ENCODE measurements at regions not wholly inside any gene's neighbourhood (a gene's known extent, or its start where the extent isn't known, plus 50 kb on each side); places are given as distances from the start of the nearest gene placed in this dataset.

DNA sequence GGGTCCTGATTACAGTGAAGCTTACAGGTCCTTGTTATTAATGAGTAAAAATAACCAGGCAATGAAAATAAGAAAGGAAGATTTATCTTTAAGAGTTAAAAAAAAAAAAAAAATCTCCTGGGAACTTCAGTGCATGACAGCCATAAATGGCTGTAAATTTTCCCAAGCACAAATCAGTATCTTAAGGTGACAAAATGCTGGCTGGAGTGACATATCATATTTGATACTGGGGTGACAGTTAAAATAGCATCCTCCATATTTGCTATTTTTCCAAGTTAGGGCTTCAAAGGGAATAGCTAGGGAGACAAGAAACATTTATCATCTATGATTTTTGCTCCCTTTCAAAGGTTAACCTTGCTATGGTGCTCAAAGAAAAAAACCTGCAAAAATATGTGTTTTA, 226.6 kb downstream of the PRDM2 start:
- DNase-seq: no peak

DNA sequence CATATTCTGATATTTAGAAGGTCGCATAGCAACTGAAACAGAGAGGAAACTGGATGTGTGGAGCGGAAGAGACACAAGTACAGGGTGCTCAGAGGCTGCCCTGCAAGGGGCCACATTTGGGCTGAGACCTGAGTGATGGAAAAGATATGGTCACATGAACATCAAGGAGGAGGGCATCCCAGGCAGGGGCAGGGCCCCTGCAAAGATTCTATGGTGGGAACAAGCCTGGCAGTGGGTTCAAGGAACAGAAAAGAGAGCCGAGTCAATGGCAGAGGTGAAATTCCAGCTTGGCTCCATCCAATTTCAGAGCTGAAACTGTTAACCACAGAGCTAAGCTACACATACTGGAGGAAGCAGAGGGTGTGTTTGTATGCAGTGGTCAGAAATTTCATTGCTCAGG, 227.7 kb downstream of the PRDM2 start:
- DNase-seq: no peak

DNA sequence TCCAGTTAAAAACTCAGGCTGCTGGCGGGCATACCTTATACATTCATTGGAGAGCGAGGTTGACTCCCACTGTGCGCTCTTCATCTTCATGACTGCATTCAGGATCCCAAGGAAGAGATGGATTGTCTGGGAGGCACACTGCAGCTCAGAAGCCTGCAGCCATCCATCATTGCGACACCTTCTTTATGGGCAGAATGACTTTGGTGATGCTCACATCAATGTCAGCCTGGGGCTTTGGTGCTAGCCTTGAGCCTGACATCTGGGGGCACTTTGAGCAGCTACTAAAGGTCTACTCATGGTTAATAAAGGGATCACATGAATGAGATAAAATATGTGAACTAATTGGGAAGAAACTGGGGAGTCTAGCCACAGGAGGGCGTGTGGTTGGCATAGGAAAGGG, 229.3 kb downstream of the PRDM2 start:
- no peak for DNase-seq

DNA sequence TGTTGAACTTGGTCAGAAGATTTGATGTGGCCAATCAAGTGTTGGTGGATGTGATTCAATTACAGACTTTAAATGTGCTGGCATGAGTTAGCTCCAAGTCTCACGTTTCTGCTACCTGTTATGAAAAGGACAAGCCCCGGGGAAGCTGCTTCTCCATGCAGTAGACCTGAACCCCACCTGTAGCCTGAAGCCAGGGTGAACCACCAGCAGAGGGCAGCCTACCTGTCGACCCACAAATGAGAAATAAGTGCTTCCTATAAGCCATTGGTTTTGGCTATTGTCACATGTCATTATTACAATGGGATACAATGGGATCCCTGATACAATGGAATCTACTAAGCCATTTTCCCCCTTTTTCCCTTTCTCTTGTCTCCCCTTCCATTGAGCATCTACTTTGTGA, 230.2 kb downstream of the PRDM2 start:
- no peak for DNase-seq

DNA sequence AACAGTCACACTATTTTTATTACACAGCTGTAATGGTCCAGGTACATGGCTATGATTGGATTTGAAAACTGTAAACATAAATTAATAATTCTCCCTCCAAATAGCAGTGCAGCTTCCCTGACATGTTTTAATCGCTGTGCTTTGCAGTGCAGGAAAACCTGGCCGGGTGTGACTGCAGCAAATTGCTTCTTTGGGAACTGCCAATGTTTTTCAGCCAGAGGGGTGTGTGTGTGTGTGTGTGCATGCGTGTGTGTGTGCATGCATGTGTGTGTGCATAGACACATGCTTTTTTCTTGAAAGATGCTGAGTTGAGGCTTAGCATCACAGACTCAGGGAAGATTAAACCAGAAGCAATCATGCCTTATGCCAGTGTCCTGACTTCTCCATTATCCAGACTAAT, 231.2 kb downstream of the PRDM2 start:
- no peak for DNase-seq

DNA sequence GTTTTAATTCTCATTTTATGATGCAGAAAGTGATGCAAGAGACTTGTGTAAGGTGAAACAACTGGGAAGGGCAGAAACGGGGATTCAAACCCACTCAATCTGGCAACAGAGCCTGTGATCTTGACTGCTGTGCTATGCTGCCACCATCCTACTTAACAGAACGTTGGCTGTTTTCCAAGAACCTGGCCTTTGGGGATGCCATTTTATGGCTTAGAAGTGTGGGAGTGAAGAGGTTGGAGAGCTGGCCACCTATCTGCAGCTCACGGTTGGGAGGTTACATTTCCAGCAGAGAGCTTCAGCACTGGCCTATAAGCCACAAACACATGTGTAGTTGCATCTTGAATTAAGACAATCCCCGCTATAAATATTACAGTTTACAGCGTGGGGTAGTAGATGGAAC, 235.3 kb downstream of the PRDM2 start:
- peak; percentile 69 for DNase-seq

DNA sequence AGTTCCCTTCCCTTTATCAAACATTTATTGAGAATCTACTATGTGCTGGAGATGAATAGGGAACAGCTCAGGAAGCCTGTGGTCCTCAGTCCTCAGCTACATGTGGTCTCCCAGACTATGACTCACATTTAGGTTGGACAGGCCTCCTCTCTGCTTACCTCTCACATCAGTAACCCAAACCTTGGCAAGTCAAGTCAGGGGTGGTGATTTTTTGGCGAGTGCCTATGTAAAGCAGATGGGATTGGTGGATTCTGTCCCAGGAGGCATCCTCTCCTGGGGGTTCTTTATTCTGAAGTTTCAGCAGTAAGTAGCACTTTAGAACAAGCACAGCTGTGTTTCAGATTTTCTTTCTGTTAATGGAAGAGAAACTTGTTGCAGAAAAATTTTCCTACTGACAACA, 241.3 kb downstream of the PRDM2 start:
- no peak for DNase-seq

DNA sequence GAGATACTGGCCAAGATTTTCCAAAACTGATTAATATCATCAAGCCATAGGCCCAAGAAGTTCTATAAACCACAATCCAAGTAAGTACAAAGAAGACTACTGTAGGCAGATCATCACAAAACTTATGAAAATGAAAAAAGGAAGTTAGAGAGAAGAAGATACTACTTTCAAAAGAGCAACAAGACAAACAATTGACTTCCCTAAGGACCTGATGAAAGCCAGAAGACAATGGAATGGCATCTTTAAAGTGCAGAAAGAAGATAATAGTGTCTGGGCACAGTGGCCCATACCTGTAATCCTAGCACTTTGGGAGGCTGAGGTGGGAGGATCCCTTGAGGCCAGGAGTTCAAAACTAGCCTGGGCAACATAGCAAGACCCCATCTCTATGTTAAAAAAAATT, 243.1 kb downstream of the PRDM2 start:
- DNase-seq: no peak

DNA sequence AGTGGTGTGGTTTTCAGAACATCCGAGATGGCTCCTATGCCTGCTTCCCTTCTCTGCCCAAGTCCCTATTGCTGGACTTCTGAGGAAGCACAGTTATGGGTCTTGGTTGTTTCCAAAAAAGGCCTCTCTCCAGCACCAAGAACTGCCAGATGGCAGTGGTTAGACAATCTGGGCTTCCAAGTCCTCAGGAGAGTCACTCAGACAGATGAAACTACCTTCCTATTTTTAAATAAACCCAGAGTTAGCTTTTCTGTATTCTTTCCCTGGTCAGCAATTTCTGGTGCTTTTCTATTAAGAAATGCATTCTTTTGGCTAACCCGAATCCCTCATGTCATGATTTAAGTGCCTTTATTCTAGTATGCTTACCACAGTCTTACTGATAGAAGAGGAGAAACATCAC, 245.9 kb downstream of the PRDM2 start:
- DNase-seq: no peak

DNA sequence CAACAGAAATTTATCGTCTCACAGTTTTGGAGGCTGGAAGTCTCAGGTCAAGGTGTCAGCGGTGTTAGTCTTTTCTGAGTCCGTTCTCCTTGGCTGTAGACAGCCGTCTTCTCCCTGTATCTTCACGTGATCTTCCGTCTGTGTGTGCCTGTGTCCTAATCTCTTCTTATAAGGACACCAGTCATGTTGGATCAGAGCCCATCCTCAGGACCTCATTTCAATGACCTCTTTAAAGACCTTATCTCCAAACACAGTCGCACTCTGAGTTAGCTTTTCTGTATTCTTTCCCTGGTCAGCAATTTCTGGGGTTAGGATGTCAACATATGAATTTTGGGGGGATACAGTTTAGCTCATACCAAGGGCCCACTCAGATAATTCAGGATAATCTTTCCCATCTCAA, 247.7 kb downstream of the PRDM2 start:
- DNase-seq: no peak

DNA sequence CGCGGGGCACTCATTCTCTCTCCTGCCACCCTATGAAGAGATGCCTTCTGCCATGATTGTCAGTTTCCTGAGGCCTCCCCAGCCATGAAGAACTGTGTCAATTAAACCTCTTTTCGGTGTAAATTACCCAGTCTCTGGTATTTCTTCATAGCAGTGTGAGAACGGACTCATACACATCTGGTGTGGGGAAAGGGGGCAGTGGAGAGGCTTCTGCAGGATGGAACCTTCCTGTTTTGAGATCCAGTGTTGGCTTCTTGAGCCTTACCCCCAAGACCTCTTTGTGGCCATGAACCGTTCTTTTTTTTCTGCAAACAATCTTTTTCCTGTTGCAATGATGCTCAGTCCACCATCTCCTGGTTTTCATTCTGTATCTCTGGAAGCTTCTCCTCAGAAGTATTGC, 248.4 kb downstream of the PRDM2 start:
- DNase-seq: no peak

DNA sequence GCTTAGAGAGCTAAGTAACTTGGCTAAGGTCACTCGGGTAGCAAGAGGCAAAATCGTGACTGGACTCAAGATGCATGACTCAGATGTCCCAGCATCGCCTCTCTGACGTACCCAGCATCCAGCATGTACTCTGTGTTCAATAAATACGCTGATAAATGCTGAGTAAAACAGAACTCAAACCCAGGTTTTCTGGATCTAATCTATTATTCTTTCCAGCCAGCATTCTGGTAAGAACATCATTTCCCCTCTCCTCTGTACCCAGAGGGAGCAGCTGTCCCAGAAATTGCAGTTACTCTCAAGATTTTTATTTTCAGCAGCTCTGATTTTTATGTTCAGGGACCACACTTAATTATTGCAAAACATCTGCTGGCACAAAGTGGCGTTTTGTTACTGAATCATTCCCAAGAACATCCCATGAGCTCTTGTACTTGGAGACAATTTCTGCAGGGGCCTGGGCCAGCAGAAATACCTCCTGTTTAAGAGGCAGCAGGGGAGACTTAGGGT, 249.0 kb downstream of the PRDM2 start:
- DNase-seq: no peak

DNA sequence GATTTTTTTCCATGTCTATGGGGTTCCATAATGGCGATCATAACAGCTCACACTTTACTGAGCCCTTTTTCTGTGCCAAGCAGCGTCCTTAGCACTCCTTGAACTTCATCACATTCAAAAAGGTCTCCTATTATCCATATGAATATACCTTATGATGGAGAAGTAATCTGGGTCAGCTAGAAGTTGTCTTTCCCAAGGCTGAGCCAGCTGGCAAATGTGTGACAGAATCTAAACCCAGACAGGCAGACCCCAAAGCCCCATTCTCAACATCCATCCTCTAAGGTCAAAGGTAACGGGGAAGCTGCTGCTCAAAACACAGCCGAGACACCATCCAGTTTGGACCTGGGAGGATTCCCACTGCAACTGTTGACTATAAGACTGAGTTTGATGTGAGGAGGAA, 249.6 kb downstream of the PRDM2 start:
- DNase-seq: no peak

DNA sequence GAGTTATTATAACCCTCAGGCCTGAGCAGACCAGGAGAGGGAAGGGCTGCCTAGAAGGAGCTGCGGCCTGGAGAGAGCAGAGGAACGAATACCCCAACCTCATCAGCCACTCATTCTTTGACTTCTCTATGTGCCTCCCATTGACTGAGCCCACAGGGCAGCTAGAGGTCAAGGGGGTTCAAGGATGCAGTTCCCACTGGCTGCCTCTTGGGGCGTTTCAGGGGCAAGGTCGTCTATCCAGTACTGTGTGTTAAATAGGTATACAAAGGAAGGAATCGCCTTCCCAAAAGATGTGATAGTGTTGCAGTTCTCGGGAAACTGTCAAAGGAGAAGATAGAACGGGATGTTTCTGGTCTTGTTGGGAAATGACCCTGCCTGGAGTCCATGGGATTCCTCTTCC, 250.6 kb downstream of the PRDM2 start:
- DNase-seq: no peak

DNA sequence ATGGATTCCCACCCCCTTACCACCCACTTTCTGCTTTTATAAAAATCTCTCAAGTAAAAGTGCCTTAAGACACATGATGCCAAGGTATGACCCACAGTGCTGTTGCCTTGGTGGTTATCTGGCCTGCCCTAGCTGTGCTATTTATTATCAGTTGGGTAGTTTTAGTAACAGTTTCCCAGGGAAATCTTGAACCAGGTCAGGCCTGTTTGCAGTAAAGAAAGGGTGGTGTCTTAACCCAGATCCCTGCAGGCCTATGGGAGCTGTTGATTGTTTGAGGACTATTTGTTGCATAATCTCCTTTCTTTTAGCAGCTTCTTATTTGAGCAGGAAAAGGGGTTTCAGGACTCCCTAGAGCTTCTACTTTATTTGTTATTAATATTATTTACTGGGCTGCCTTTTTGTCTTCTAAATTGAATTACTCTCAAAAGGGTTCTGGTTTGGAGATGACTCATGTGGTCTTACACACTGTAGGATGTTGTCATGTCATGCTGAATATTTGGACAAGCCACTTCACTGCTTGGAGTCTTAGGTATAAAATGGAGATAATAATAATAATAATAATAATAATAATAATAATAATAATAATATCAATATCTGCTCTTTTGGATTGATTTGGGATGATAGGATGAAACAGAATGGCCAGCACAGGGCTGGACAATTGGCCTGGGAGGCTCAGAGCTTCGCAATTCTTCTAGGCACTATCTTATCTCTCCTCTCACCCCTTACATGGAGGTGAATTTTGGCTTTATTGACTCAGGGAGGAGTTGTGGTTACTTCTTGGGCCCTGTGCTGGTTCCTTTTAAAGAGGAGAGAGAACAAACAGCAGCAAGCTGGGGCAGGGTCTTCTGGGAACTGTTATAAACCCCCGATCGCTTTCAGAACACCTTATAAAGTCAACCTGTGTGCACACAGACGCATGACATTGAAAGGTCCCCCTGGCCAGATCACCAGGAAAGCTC, 252.1 kb downstream of the PRDM2 start:
- DNase-seq: no peak

DNA sequence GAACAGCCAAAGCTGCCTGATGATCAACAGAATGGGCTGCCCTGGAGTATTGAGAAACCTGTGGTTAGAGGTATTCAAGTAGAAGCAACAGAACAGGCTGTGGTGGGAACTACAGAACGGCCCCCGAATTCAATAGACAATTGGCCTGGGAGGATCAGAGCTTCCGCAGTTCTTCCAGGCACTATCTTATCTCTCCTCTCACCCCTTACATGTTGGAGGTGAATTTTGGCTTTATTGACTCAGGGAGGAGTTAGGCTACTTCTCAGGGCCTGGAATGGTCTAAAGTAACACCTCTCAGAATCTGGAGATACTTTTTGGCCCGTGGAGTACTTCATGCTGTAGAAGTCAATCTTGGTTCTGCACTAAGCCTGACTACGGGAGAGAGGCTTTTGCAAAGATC, 253.0 kb downstream of the PRDM2 start:
- DNase-seq: no peak

DNA sequence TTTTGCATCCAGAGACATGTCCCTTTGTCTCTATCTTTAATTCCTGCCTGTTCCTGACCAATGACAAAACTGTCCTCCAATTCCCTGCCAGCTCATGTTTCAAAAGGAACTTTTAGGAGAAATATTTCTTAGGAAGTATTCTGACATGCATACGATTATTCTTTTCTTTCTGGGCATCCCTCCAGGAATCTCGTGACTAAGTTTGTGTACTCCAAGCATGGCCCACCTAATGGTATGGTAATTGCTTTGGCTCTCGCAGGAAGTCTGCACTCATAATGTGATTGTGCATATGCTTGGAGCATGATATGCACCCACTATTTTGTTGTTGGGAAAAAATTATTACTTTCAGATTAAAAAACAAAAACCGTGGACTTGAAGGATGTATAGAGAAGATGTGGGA, 256.4 kb downstream of the PRDM2 start:
- no peak for DNase-seq

DNA sequence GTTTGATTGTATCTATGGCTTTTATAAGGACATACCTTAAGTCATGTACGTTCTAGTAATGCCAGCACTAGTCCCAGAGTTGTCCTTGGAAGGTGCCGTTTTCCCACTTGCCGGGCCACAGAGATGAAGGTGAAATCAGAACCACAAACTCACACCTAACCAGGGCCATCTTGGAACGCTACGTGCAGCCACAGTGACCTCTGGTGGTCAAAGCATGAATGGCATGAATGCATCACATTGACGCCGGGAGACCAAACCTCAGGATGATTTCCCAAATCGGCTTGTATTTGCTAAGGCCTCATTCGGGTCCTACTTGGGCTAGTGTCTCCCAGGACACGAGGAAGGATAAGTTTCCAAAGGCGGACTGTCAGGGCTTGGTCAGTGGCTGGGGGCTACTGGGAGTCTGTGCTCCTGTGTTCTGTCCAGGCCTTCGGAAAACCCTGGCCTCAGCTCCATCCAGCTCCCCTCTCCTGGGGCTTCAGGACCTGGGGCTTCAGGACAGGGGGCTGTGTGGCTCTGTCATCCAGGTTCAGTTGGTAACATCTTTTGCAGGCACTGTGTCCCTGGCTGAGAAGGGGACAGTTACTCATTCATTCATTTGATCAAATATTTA, 260.5 kb downstream of the PRDM2 start:
- DNase-seq: no peak

DNA sequence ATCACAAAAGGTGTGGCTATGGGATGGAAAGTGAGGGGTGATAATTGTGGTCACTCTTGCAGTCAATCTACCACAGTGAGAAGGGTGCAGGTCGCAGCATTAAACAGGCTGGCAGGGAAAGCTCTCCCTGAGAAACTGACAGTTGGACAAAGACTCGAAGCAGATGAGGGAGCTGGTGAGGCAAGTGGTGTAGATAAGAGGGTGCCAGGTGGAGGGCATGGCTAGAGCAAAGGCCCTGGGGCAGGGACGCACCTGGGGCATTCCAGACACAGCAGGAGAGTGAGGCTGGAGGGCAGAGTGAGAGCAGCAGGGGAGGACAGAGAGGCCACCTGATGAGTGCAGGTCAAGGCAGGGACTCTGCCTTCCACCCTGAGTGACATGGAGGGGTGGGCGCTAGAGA, 264.8 kb downstream of the PRDM2 start:
- DNase-seq: no peak

DNA sequence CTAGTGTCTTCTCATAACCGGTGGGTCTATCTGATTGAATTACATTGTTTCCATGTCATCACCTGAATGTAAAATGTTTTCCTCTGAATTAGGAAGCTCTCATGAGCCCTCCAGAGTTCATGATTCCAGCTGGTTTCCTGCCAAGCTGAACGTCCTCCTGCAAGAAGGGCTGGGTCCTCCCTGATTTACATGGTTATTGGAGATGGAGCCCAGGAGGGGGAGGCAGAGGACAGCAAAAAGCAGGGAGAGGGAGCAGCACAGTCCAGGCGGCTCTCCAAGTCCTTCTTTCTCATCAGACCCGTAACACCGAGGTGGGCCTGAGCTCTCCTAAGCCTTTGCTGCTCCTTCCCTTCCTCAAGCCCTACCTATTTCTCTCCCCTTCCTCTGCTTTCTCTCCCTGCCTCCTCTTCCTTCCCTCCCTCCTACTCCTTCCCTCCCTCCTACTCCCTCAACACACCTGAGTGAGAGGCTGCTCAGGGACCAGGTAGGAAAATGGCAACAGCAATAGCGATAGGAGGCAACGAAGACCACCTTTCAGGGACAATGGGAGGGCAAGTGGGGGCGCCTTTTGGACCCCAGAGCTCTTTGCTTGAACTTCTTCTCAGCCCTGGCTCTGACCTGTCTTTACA, 265.9 kb downstream of the PRDM2 start:
- DNase-seq: no peak

DNA sequence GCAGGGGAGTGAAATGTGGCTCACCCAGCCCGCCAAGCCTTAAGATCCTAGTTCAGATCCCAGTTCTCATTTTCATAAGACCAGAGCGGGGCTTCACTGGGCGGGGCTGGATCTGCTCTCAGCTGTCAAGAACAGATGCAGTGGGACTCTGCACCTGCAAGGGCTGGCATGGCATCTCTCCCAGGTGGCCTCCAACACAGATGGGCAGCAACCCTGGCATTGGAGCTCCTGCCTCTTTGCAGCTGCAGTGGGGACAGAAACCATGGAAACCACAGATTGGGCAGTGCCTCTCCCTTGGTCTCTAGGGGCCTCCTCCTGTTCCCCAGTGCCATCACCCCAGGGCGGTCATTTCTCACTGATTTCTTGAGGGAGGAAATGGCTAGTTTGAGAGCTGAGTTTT, 267.7 kb downstream of the PRDM2 start:
- DNase-seq: no peak

DNA sequence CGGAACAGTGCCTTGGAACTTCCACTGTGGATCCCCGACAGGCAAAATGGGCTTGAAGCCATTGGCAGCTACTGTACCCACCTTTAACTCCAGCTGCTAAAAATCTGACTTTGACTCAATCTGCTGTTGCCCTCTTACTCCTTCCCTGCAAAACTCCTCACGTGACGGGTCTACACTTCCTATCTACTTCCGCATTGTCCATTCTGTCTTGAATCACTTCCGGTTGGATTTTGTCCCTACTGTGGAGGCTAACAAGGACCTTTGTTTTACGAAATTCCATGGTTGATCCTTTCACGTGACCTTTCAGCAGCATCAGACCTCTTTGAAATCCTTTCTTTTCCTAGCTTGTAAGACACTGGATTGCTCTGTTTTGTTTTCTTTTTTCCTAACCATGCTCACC, 268.4 kb downstream of the PRDM2 start:
- no peak for DNase-seq

DNA sequence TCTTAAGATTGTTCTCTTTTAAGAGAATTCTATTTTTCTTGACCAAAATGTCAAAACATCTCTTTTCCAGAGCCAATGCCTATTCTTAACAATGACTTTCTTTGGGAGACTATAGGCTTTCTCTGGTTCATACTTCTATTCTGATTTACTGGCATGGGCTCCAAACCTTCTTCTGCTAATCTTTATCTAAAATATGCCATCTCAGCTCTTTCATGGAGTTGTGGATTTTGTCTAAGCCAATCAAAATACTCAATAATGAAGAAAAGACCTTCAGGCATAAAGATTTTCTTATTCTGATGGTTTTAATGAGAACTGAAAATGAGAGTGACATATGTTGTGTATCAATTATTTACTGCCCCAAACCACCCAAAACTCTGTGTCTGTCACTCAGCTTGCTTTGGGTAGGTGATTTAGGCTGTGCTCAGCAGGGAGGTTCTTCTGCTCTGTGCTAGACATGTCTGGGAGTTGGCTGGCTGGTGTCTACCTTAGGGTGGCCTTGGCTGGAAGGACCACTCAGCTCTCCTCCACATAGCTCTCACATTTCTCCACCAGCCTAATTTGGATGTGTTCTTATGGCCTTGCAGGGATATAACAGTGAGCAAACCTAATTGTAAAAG, 270.8 kb downstream of the PRDM2 start:
- DNase-seq: no peak

DNA sequence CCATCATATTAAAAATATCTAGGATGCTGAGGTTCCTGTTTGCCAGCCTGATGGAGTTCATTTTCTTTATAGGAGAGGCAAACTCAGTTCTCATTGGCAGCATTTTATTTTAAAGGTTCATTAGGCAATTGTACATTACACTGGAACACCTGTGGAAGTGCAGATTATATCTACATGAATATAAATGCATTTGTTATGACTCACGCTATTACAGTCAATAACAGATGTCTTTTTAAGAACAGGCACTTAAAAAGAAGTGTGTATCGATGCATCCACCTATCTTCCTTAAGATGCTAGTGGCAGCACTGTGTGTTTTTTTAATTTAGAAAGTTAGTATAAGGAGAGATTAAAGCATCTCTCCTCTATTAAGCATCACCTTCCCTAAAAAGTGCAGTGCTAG, 276.5 kb downstream of the PRDM2 start:
- no peak for DNase-seq
